ENCODE measurements at regions not wholly inside any gene's neighbourhood (a gene's known extent, or its start where the extent isn't known, plus 50 kb on each side); places are given as distances from the start of the nearest gene placed in this dataset.

GRCh38 chr4:152112887-152113286 lies 352.1 kb upstream of the GATB start:
- DNase-seq (ENCODE audit: low spot score) = no peak

- DNase-seq (ENCODE audit: low spot score) = no peak
Measured at GRCh38 chr4:152112190-152112589, 351.4 kb upstream of the GATB start.

GRCh38 chr4:152110780-152111179 lies 350.0 kb upstream of the GATB start:
- DNase-seq (ENCODE audit: low spot score) = no peak

GRCh38 chr4:152109531-152110509 lies 349.0 kb upstream of the GATB start:
- peak; percentile 19 for DNase-seq (ENCODE audit: low spot score)

- no peak for DNase-seq (ENCODE audit: low spot score)
Measured at GRCh38 chr4:152107736-152108500, 347.1 kb upstream of the GATB start.

- DNase-seq (ENCODE audit: low spot score) = no peak
Measured at GRCh38 chr4:152106781-152107321, 346.0 kb upstream of the GATB start.

- DNase-seq (ENCODE audit: low spot score) = peak; percentile 80
Measured at GRCh38 chr4:152106113-152106763, 345.4 kb upstream of the GATB start.

GRCh38 chr4:152104901-152105357 lies 344.1 kb upstream of the GATB start:
- DNase-seq (ENCODE audit: low spot score) = no peak

- peak; percentile 7 for DNase-seq (ENCODE audit: low spot score)
Measured at GRCh38 chr4:152104356-152104755, 343.5 kb upstream of the GATB start.

GRCh38 chr4:152103181-152103901 lies 342.5 kb upstream of the GATB start:
- DNase-seq (ENCODE audit: low spot score) = peak; percentile 9

GRCh38 chr4:152102436-152103000 lies 341.7 kb upstream of the GATB start:
- DNase-seq (ENCODE audit: low spot score) = peak; percentile 5

- DNase-seq (ENCODE audit: low spot score) = no peak
Measured at GRCh38 chr4:152101556-152102435, 341.0 kb upstream of the GATB start.

- peak; percentile 30 for DNase-seq (ENCODE audit: low spot score)
Measured at GRCh38 chr4:152100379-152101201, 339.8 kb upstream of the GATB start.

GRCh38 chr4:152099981-152100378 lies 339.2 kb upstream of the GATB start:
- no peak for DNase-seq (ENCODE audit: low spot score)

GRCh38 chr4:152099555-152099954 lies 338.7 kb upstream of the GATB start:
- no peak for DNase-seq (ENCODE audit: low spot score)

- no peak for DNase-seq (ENCODE audit: low spot score)
Measured at GRCh38 chr4:152099061-152099425, 338.2 kb upstream of the GATB start.

GRCh38 chr4:152098365-152099060 lies 337.7 kb upstream of the GATB start:
- DNase-seq (ENCODE audit: low spot score) = no peak

- DNase-seq (ENCODE audit: low spot score) = no peak
Measured at GRCh38 chr4:152097371-152097770, 336.6 kb upstream of the GATB start.

All from mucosa of gallbladder (tissue), 1 donor.